ENCODE measurements at regions not wholly inside any gene's neighbourhood (a gene's known extent, or its start where the extent isn't known, plus 50 kb on each side); places are given as distances from the start of the nearest gene placed in this dataset.

DNA sequence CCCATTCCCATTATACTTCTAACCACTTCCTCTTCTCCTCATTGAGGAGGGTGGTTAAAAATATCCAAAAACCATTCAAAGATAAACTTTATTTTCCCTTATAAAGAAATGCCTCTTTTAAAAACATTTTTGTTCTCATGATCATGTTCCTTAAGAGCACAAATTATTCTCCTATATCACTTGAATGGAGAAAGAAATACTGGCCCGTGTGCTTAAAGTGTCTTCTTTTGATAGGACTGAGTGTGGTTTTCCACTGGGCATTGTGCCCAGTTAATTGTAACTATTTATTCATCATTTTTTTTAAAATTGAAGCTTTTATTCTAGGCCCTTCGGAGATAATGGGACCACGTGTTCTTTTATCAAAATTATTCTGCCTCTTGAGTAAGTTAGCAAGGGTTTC, 871.5 kb downstream of the QKI start:
- DNase-seq = no peak

- DNase-seq = no peak
Measured at GRCh38 chr6:164283574-164283973, 869.1 kb downstream of the QKI start.

- DNase-seq = no peak
Measured at GRCh38 chr6:164276211-164276610, 861.7 kb downstream of the QKI start.

DNA sequence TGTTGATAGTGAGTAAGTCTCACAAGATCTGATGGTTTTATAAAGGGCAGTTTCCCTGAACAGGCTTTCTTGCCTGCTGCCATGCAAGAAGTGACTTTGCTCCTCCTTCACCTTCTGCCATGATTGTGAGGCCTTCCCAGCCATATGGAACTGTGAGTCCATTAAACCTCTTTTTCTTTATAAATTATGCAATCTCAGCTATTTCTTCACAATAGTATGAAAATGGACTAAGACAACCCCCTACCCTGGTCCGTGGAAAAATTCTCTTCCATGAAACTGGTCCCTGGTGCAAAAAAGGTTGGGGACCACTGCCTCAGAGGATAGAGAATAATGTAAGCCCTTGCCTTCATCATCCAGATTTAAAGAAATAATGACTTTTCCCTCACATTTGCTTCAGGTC, 861.3 kb downstream of the QKI start:
- no peak for DNase-seq

DNA sequence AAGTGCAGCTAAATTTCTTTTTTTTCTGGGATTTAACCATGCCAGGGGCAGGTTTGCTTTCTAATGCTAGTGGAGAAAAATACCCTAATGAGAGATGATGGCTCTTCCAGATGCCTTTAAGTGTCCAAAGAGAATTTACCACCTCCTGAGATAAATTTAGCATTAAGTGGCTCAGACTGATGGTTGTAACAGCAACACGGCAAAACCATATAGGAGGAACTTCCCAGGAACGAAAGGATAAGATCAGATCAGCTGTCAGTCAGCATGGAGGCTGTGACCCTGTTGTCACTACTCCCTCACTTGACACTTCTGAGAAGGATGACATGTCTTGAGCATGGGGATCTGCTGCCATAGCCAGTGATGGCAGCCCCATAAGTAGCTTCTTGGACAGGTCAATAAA, 860.0 kb downstream of the QKI start:
- no peak for DNase-seq

GRCh38 chr6:164273491-164273890, 859.0 kb downstream of the QKI start:
- DNase-seq = no peak

DNA sequence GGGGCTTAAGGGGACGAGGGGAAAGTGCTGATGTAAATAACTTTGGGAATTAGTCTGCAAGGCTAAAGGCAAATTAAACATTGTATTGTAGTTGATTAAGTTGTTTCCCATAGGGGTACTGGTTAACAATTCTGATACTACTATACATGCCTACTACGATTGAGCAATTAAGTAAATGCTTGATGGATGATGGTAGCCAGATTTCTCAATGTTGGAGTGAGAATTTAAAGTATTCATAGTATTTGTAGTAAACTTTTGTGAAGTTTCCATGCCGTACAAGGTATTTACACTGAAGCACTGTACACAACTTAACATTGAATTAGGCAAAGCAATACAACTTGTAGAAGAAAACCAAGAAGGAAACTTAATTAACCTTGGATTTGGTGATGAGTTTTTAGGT, 852.3 kb downstream of the QKI start:
- DNase-seq = no peak

- no peak for DNase-seq
Measured at GRCh38 chr6:164262348-164262747, 847.8 kb downstream of the QKI start.

- no peak for DNase-seq
Measured at GRCh38 chr6:164258421-164258820, 843.9 kb downstream of the QKI start.

- no peak for DNase-seq
Measured at GRCh38 chr6:164252948-164253347, 838.4 kb downstream of the QKI start.

- no peak for DNase-seq
Measured at GRCh38 chr6:164252291-164252690, 837.8 kb downstream of the QKI start.

DNA sequence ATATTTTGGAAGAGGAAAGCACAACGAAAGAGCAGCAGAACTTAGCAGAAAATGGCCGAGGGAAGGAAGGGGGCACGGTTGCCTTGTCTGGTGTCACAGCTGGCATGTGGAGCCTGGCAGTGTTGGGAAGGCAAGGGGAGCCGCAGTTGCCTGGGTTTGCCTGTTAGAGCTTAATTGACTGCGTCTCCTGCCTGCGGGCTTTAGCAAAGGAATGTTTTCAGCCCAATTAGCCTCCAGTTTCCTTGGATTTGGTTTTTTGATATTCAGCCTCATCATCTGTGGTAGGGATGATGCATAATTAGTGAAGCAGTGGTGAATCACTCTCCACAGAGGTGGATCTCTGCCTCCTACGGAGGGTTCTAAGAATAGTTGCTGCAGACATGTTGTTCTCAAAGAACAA, 832.6 kb downstream of the QKI start:
- DNase-seq = no peak

DNA sequence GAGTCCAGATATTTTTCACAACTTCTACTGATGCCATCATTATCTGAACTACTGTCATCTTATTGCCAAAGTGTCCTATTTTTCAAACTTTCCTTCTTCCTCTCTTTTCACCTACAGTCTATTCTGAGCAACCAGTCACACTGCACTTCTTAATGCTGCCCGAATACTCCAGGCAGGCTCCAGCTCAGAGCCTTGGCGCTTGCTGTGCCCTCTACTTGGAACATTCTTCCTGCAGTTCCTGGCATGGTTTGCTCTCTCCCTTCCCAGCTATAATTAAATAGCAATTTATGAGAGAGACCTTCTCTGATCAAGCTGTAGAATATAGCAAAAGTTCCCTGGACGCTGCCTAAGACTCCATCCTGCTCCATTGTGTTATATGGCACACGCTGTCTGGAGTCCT, 831.6 kb downstream of the QKI start:
- no peak for DNase-seq

DNA sequence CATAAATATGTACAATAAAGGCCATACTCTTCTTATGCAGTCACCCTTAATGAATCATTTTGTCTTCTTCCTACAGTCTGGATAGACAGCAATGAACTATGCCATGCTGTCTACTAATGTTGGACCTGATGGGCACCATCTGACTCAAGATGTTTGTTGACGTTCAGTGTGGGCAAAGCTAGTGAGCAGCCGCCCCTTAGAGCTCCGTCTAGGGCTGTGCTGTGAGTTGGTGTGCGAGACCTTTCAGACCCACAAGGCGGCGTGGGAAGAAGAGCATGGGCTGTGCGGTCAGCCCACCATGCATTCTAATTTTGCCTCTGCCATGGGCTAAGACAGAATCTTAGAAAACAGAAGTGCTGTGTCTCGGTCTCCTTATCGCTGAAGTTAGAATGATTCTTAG, 829.4 kb downstream of the QKI start:
- DNase-seq = no peak

DNA sequence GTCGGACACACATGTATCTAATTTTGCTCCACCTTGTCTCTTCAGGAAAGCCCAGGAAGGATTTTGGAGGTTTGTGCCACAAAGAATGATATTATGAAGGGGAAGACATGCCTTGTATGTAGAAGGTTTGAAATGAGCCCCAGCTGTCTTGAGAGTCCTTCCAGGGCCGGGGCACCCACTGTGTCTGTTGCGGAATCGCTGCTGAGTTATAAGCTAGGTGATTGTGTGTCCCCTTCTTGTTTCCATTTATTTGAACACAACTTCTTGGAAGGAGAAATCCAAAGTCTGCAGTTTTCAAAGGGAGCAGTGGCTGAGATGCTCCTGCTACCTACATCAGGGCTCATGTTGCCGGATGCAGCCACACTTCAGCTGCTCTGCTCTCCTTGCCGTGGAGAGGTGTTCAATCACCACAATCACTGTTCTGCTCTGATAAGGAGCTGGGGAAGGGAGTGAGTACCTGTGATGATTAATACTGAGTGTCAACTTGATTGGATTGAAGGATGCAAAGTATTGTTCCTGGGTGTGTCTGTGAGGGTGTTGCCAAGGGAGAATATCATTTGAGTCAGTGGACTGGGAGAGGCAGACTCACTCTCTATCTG, 828.6 kb downstream of the QKI start:
- peak; percentile 8 for DNase-seq

DNA sequence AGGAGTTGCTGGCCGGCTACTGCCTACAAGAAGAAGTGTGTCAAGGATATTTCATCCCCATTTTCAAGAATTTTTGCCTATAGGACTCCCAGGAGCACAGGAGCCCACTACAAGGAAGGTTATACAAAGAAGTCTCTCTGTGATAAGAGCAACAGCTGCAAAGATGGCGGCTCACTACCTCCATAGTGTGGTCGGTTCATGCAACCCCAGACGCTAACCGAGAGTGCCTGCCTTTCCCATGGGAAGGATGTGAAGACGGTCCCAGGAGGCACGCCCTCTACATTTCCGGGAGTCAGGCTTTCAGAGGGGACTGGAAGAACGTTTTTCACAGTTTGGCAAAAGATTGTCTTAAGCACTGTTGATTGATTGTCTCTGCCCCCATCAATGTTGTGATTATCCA, 816.3 kb downstream of the QKI start:
- DNase-seq = no peak

DNA sequence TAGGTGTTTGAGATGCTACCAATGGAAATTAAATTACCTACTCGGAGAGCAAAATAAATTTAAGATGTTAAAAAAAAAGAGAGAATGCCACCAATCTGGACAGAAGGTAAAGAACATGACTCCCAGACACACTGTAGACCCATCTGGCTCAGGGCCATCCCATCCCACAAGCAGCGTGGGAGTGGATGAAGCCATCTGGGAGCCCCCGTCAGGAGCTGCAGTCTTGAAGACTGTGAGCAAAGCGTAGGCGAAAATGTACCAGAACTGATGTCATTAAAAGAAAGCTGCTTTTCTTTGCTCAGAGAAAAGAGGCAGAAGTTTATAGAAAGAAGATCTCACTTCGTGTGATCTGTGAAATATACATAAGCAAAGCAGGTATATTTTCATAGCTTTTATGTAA, 815.7 kb downstream of the QKI start:
- DNase-seq = no peak

DNA sequence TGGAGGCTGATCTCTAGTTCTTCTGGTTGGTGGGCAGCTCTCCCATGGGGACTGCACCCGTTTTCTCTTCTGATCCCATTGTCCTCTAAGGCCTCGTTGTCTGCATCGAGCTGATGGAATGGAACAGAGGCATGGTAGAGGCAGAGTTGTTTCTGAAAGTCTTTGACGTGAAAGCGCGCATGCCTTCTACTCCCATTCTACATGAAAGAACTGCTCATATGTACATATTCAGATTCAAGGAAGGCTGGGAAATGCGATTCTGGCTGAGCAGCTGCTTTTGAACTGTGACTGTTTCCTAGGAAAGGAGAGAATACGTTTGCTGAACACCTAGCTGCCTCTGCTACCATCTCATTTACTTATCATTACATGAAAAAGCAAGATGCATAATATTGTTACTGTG, 815.2 kb downstream of the QKI start:
- no peak for DNase-seq

- DNase-seq = no peak
Measured at GRCh38 chr6:164227952-164228522, 813.5 kb downstream of the QKI start.

DNA sequence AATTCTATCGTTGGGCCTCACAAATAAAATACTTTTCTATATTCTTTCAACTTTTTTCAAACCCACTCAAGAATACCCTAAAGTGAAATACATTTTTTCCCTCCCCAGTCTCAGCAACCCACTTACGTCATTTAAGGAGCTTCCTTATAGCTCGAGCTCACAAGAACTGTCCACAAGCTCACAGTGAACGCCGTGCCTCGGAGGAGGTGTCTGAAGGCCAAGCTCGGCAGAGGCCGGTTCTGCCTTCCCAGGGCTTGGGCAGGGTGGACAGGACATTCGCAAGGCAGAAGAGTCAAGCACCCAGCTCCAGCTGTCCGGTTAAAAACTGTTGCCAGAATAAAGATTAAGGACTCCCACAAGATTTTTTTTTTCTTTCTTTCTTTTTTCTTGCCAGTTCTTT, 802.3 kb downstream of the QKI start:
- no peak for DNase-seq

- no peak for DNase-seq
Measured at GRCh38 chr6:164216368-164216767, 801.9 kb downstream of the QKI start.

- no peak for DNase-seq
Measured at GRCh38 chr6:164214066-164214465, 799.5 kb downstream of the QKI start.

- no peak for DNase-seq
Measured at GRCh38 chr6:164211254-164211653, 796.7 kb downstream of the QKI start.

- no peak for DNase-seq
Measured at GRCh38 chr6:164210783-164211182, 796.3 kb downstream of the QKI start.

GRCh38 chr6:164210323-164210722, 795.8 kb downstream of the QKI start:
- DNase-seq = no peak

Measured in right kidney (tissue), 1 donor.